Activated CD8-positive, alpha-beta T cell treated with anti-CD3 and anti-CD28 coated beads for 36 hours (primary cell): ENCODE measurements at regions not wholly inside any gene's neighbourhood (a gene's known extent, or its start where the extent isn't known, plus 50 kb on each side); places are given as distances from the start of the nearest gene placed in this dataset.

Experiments used
- ATAC-seq: fragments of 200-7000 bp; cut with Tn5 transposase; one replicate; pipeline ENCODE4 v1.10.0; 2021; ENCODE audit warnings: mild to moderate bottlenecking, moderate library complexity
- CTCF ChIA-PET: fragments of 350-600 bp; sonication (Branson Sonifier 250); formaldehyde crosslinking; loops from one replicate; lab custom pipeline; 2021; ENCODE audit warnings: antibody characterized with exemption; lab: Charles Lee
- POLR2A ChIA-PET: fragments of 350-600 bp; sonication (Branson Sonifier 250); formaldehyde crosslinking; loops from one replicate; lab custom pipeline; 2021; ENCODE audit warnings: antibody characterized with exemption; lab: Charles Lee
- DNase-seq: peaks from one replicate; pipeline ENCODE4 v3.0.0-alpha.2; 2020
- H3K27ac Mint-ChIP-seq: one replicate; pipeline ENCODE4 v1.8.0; 2021; ENCODE audit warnings: mild to moderate bottlenecking, mixed read lengths
- H3K27me3 Mint-ChIP-seq: one replicate; pipeline ENCODE4 v1.8.0; 2021; ENCODE audit warnings: mixed read lengths
- H3K36me3 Mint-ChIP-seq: one replicate; pipeline ENCODE4 v1.8.0; 2021; ENCODE audit warnings: low read depth, mixed read lengths
- H3K4me1 Mint-ChIP-seq: one replicate; pipeline ENCODE4 v1.8.0; 2021; ENCODE audit warnings: low read depth, mixed read lengths
- H3K4me3 Mint-ChIP-seq: one replicate; pipeline ENCODE4 v1.8.0; 2021; ENCODE audit warnings: mild to moderate bottlenecking, moderate library complexity, mixed read lengths
- H3K9me3 Mint-ChIP-seq: one replicate; pipeline ENCODE4 v1.8.0; 2021; ENCODE audit warnings: mixed read lengths
- CTCF ChIP-seq: fragments of 200-600 bp; IDR thresholded peaks from one replicate; pipeline ENCODE4 v1.8.0; 2022; ENCODE audit warnings: antibody characterized with exemption, mild to moderate bottlenecking
- intact Hi-C: fragments of 100-400 bp; cut with micrococcal nuclease; formaldehyde crosslinking; loops from one replicate; pipeline ENCODE4 v1.10.0; 2022

GRCh38 chr20:11761497-11761896, 156.2 kb upstream of the BTBD3 start:
- POLR2A ChIA-PET = no interaction called here
- Mint-ChIP-seq H3K27me3 (no peaks in the 10 kb centered on the region), H3K4me1 (no peaks in the 10 kb centered on the region), H3K9me3 (no peaks in the 10 kb centered on the region), H3K36me3 (no peaks in the 10 kb centered on the region), H3K4me3 (no peak overlapping the region), H3K27ac (no peak overlapping the region)
- TF ChIP-seq CTCF = no peak
- CTCF ChIA-PET = no interaction called here
- ATAC-seq = no peak
- no peak for DNase-seq
- intact Hi-C loops = no loop called here

GRCh38 chr20:11766961-11767360, 150.7 kb upstream of the BTBD3 start:
- CTCF ChIA-PET = no interaction called here
- peaks cover 4% of the 10 kb centered on the region for H3K9me3 Mint-ChIP-seq
- no peak overlapping the region for H3K27ac Mint-ChIP-seq
- no peak for DNase-seq
- H3K4me3 Mint-ChIP-seq = no peak overlapping the region
- no peak for ATAC-seq
- POLR2A ChIA-PET = no interaction called here
- no peaks in the 10 kb centered on the region for H3K4me1 Mint-ChIP-seq
- H3K27me3 Mint-ChIP-seq = no peaks in the 10 kb centered on the region
- no peaks in the 10 kb centered on the region for H3K36me3 Mint-ChIP-seq
- intact Hi-C loops = no loop called here
- no peak for TF ChIP-seq CTCF

DNA sequence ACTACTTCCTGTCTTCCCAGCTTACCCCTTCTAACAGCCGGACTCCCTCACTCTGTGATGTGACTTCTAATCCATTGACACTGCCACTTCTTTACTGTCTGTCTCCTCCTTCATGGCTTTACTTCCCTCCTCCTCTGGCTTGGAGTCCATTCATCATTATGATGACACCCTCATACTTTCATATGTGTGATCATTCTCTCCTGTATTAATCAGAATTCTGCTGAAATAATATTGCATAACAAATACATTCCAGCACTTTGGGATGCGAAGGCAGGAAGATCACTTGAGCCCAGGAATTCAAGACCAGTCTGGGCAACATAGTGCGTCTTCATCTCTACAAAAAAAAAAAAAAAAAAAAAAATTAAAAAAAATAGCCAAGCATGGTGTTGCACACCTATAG, 147.9 kb upstream of the BTBD3 start:
- TF ChIP-seq CTCF = no peak
- Mint-ChIP-seq H3K9me3 (peaks cover 7% of the 10 kb centered on the region), H3K27ac (no peak overlapping the region), H3K27me3 (no peaks in the 10 kb centered on the region), H3K4me1 (no peaks in the 10 kb centered on the region), H3K4me3 (no peak overlapping the region), H3K36me3 (no peaks in the 10 kb centered on the region)
- intact Hi-C loops = no loop called here
- POLR2A ChIA-PET = no interaction called here
- CTCF ChIA-PET = no interaction called here
- ATAC-seq (no peak), DNase-seq (no peak)

DNA sequence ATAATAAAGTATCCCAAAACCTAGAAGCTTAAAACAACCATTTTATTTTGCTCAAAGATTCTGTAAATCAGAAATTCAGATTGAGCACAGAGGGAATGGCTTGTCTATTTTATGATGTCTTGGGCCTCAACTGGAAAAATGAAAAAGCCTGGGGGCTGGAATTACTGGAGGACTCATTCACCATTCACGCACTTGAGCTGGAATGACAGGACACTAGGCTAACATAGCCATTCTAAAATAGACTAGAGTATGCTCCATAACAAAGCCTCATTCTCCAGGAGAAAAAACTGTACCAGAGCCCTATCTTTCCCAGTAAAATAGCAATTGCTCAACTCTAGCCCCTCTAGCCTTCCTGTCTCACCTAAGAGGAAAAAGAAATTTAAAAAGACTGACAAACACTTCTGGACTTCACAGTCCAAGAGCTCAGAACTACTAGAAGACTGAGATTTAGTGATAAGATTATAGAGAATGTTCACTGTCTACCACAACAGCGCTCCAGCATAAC, 145.4 kb upstream of the BTBD3 start:
- intact Hi-C loops = no loop called here
- no peak for TF ChIP-seq CTCF
- Mint-ChIP-seq H3K27ac (no peak overlapping the region), H3K4me1 (no peaks in the 10 kb centered on the region), H3K9me3 (peaks cover 7% of the 10 kb centered on the region), H3K36me3 (no peaks in the 10 kb centered on the region), H3K27me3 (no peaks in the 10 kb centered on the region), H3K4me3 (no peak overlapping the region)
- DNase-seq (no peak), ATAC-seq (no peak)
- ChIA-PET CTCF (no interaction called here), POLR2A (no interaction called here)

GRCh38 chr20:11776687-11777086, 141.0 kb upstream of the BTBD3 start:
- no peaks in the 10 kb centered on the region for H3K27me3 Mint-ChIP-seq
- no peak for ATAC-seq
- no peak for DNase-seq
- TF ChIP-seq CTCF = no peak
- ChIA-PET CTCF (no interaction called here), POLR2A (no interaction called here)
- H3K27ac Mint-ChIP-seq = no peak overlapping the region
- no peaks in the 10 kb centered on the region for H3K4me1 Mint-ChIP-seq
- intact Hi-C loops = no loop called here
- H3K9me3 Mint-ChIP-seq = peaks cover 7% of the 10 kb centered on the region
- H3K4me3 Mint-ChIP-seq = no peak overlapping the region
- H3K36me3 Mint-ChIP-seq = no peaks in the 10 kb centered on the region
